Stimulated activated CD4-positive, alpha-beta T cell treated with anti-CD3 and anti-CD28 coated beads, Interleukin-4, amount 100 ng/mL, for 48 hours (primary cell): ENCODE measurements at regions not wholly inside any gene's neighbourhood (a gene's known extent, or its start where the extent isn't known, plus 50 kb on each side); places are given as distances from the start of the nearest gene placed in this dataset.

Experiments
- DNase-seq, 2 donors: peaks; one replicate each; pipeline ENCODE4 v3.0.0-alpha.2; 2020; ENCODE audit warnings: low read depth in 2 of 2

- DNase-seq: no peak
Measured at GRCh38 chr18:76255070-76255683, 239.9 kb downstream of the ZNF516 start.

GRCh38 chr18:76252880-76253279 is 242.2 kb downstream of the ZNF516 start:
- DNase-seq: no peak

GRCh38 chr18:76252139-76252538 is 242.9 kb downstream of the ZNF516 start:
- no peak for DNase-seq

GRCh38 chr18:76251691-76252090 is 243.4 kb downstream of the ZNF516 start:
- no peak for DNase-seq

DNA sequence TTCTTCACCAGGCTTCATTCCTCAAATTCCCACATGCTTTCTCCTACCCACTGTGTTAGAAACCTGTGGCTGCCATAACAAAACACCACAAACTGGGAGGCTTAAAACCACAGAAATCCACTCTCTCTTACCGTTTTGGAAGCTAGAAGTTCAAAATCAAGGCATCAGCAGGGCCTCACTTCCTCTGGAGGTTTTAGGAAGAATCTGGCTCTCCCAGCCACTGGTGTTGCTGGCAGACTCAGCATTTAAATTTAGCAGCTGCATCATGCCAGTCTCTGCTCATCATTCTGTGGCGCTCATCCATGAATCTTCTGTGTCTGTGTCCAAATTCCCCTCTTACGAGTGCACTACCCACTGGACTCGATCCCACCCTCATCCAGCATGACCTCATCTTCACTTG is 248.5 kb downstream of the ZNF516 start:
- DNase-seq: no peak

GRCh38 chr18:76234676-76235060 is 260.4 kb downstream of the ZNF516 start:
- DNase-seq: no peak

- no peak for DNase-seq
Measured at GRCh38 chr18:76233876-76234675, 261.0 kb downstream of the ZNF516 start.

GRCh38 chr18:76233406-76233805 is 261.6 kb downstream of the ZNF516 start:
- no peak for DNase-seq

DNA sequence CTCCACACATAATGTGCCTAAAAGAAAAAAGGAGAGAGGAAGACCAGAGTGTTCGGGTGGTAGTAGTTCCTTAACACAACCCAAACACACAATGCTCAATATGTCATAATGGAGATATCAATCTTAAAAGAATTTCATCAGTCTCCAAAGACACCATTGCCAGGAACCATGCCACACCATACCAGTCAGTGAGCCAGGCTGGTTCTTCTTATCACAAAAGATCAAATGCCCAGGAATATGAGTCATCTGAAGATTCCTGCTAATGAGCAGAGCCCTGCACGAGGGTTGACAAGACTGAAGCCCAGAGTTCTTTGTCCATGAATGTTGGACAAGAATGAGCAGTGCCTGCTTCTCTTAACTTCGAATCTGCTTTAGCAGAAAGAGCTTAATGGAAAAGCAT is 262.3 kb downstream of the ZNF516 start:
- DNase-seq: no peak

GRCh38 chr18:76232010-76232409 is 263.0 kb downstream of the ZNF516 start:
- no peak for DNase-seq

- DNase-seq: no peak
Measured at GRCh38 chr18:76231402-76231801, 263.6 kb downstream of the ZNF516 start.

DNA sequence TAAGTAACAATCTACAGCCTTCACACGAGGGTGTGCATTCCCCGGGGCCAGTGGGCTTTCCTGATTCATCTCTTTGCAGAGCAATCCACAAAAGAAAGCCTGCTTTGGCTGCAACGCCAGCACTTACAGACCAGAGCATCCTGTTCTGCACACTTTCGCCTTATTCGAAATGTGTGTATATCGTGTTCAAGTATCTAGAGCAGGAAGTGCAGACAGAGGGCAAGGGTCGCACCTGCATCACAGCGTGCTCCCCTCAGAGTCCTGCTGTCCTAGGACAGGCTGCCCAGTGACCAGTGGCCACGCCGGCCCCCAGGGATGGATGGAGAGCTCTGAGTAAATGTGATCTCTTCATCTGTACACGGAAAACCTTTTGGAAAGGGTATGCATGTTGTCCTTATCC is 264.3 kb downstream of the ZNF516 start:
- DNase-seq: no peak

DNA sequence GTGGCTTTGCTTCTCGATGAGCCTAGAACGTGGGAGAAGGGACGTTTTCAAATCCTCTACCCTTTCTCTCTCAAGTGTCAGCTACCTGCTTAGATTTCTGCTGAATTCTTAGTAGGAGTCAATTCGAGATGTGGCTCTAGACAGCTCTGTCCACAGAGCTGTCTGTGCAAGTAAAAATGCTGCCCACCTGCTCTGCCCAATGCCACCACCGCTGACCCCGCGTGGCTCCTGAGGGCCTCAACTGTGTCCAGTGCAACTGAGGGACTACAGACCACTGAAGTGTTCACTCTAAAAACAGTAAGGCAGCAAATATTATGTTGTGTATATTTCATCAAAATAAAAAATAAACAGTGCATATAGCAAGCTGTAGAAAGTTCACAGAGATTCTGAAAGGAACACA is 266.3 kb downstream of the ZNF516 start:
- no peak for DNase-seq

DNA sequence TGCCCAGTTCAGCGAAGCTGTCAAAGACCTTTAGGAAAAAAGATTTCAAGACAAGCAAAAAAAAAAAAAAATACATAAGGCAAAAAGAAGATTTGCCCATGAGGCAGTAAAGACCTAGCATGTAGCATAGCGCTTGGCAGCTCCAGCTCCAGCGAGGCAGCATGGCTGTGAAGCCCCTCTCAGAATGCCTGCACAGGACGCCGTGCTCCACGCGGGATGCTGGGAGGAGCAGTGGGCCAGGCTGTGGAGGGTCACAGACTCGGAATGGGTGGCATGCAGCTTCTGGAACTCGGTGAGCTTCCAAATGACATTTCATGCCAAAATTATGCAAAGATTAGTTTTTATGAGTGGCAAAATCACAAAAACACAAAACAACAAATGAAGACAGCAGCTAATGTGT is 267.3 kb downstream of the ZNF516 start:
- no peak for DNase-seq

- no peak for DNase-seq
Measured at GRCh38 chr18:76223403-76223802, 271.6 kb downstream of the ZNF516 start.

GRCh38 chr18:76219023-76219422 is 276.0 kb downstream of the ZNF516 start:
- no peak for DNase-seq

GRCh38 chr18:76216096-76216495 is 278.9 kb downstream of the ZNF516 start:
- no peak for DNase-seq

- DNase-seq: no peak
Measured at GRCh38 chr18:76213991-76214390, 281.1 kb downstream of the ZNF516 start.

GRCh38 chr18:76212960-76213359 is 282.1 kb downstream of the ZNF516 start:
- no peak for DNase-seq

DNA sequence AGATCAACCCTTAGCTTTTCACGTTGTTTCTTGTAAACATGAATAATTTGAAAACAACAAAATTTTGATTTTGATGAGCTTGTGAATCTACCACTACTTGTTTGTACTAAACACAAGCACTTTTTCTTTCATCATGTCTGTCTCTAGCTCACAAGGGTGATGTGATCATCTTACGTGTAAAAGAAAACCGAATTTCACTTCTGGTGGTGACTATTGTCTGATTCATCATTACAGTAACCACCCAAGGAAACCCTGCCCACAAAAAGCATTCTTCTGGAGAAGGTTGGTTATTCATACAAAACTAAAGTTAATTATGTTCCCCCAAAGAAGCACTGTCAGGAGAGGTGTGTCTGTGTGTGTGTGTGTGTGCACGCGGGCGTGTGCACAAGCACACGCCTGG is 285.4 kb downstream of the ZNF516 start:
- DNase-seq: no peak

DNA sequence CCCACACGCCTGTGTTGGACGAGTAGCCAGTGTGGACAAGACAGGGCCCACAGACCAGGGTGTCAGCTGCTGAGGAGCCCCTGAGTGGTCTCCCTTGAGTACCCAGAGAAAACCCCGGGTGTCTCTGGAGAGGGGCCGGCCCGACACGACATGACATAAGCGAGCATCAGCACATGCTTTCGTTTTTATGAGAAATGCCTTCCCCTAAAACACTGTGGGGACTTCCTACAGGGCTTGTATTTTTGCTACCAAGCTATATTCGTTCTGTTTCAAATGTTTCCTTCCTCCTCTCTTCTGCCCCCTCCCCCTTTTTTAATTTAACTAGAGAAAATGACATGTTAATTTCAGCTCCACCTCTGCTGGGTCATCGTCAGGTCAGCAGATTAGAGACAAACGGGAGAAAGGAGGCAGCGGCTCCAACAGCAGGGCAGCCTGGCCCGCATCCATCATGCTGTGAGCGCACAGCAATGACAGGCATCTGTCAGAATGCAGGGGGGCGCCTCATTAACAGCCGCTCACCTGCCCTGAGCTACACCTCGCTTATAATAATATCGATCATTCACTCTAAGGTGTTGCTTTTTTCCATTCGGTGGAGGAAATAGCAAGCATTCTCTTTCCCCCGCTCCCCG is 286.2 kb downstream of the ZNF516 start:
- DNase-seq: no peak

GRCh38 chr18:76205906-76206305 is 289.1 kb downstream of the ZNF516 start:
- no peak for DNase-seq

- no peak for DNase-seq
Measured at GRCh38 chr18:76203552-76203951, 291.5 kb downstream of the ZNF516 start.
